ENCODE measurements at regions not wholly inside any gene's neighbourhood (a gene's known extent, or its start where the extent isn't known, plus 50 kb on each side); places are given as distances from the start of the nearest gene placed in this dataset.

GRCh38 chr6:91298543-91299145 lies 711.8 kb upstream of the MAP3K7 start:
- Mint-ChIP-seq H3K36me3 (ENCODE audit: low read depth) (no peaks in the 10 kb centered on the region), H3K4me3 (no peak overlapping the region), H3K9me3 (peaks cover 5% of the 10 kb centered on the region), H3K27me3 (no peaks in the 10 kb centered on the region), H3K27ac (no peak overlapping the region), H3K4me1 (no peaks in the 10 kb centered on the region)
- intact Hi-C loops (cut with micrococcal nuclease), result no loop called here
- TF ChIP-seq CTCF (IDR thresholded peaks at IDR 0.05), result no peak
- ATAC-seq (ENCODE audit: low read depth), result no peak
- CTCF ChIA-PET, result no interaction called here
- POLR2A ChIA-PET, result no interaction called here
- DNase-seq, result no peak

GRCh38 chr6:91293395-91293794 lies 706.5 kb upstream of the MAP3K7 start:
- no peak for DNase-seq
- intact Hi-C loops (cut with micrococcal nuclease), result no loop called here
- H3K36me3 Mint-ChIP-seq (ENCODE audit: low read depth), result no peaks in the 10 kb centered on the region
- no peaks in the 10 kb centered on the region for H3K27me3 Mint-ChIP-seq
- POLR2A ChIA-PET, result no interaction called here
- no peak for ATAC-seq (ENCODE audit: low read depth)
- no peaks in the 10 kb centered on the region for H3K4me1 Mint-ChIP-seq
- H3K4me3 Mint-ChIP-seq, result no peak overlapping the region
- H3K27ac Mint-ChIP-seq, result no peak overlapping the region
- CTCF ChIA-PET, result no interaction called here
- TF ChIP-seq CTCF (IDR thresholded peaks at IDR 0.05), result no peak
- peaks cover 5% of the 10 kb centered on the region for H3K9me3 Mint-ChIP-seq

GRCh38 chr6:91291071-91291470 lies 704.2 kb upstream of the MAP3K7 start:
- POLR2A ChIA-PET, result interaction anchor here (0.6 kb wide), 1 partner anchor 14 kb away, joined by 3 read pairs; no protein-coding TSS in a partner anchor
- intact Hi-C loops (cut with micrococcal nuclease), result no loop called here
- CTCF ChIA-PET, result no interaction called here

GRCh38 chr6:91288741-91289140 lies 701.9 kb upstream of the MAP3K7 start:
- TF ChIP-seq CTCF (IDR thresholded peaks at IDR 0.05), result no peak
- no peaks in the 10 kb centered on the region for H3K36me3 Mint-ChIP-seq (ENCODE audit: low read depth)
- intact Hi-C loops (cut with micrococcal nuclease), result no loop called here
- H3K27ac Mint-ChIP-seq, result no peak overlapping the region
- H3K4me3 Mint-ChIP-seq, result no peak overlapping the region
- no peaks in the 10 kb centered on the region for H3K27me3 Mint-ChIP-seq
- DNase-seq (no peak), ATAC-seq (ENCODE audit: low read depth) (no peak)
- H3K9me3 Mint-ChIP-seq, result peaks cover 2% of the 10 kb centered on the region
- CTCF ChIA-PET, result no interaction called here
- POLR2A ChIA-PET, result no interaction called here
- H3K4me1 Mint-ChIP-seq, result no peaks in the 10 kb centered on the region

More at GRCh38 chr6:91291071-91291470, 704.2 kb upstream of the MAP3K7 start:
- Mint-ChIP-seq H3K27ac (no peak overlapping the region), H3K4me3 (no peak overlapping the region), H3K27me3 (no peaks in the 10 kb centered on the region), H3K9me3 (peaks cover 2% of the 10 kb centered on the region), H3K36me3 (ENCODE audit: low read depth) (no peaks in the 10 kb centered on the region), H3K4me1 (no peaks in the 10 kb centered on the region)
- TF ChIP-seq CTCF (IDR thresholded peaks at IDR 0.05), result no peak
- DNase-seq (no peak), ATAC-seq (ENCODE audit: low read depth) (no peak)

- no peak overlapping the region for H3K4me3 Mint-ChIP-seq
- no peak for TF ChIP-seq CTCF (IDR thresholded peaks at IDR 0.05)
These were observed 695.0 kb upstream of the MAP3K7 start for GRCh38 chr6:91281901-91282300.

More at GRCh38 chr6:91281901-91282300, 695.0 kb upstream of the MAP3K7 start:
- no peaks in the 10 kb centered on the region for H3K36me3 Mint-ChIP-seq (ENCODE audit: low read depth)
- ATAC-seq (ENCODE audit: low read depth) (no peak), DNase-seq (no peak)
- H3K9me3 Mint-ChIP-seq, result peaks cover 3% of the 10 kb centered on the region
- no peak overlapping the region for H3K27ac Mint-ChIP-seq
- no peaks in the 10 kb centered on the region for H3K4me1 Mint-ChIP-seq
- ChIA-PET POLR2A (no interaction called here), CTCF (no interaction called here)
- intact Hi-C loops (cut with micrococcal nuclease), result no loop called here
- H3K27me3 Mint-ChIP-seq, result no peaks in the 10 kb centered on the region

Data from activated B cell treated with CpG ODN at 0.5 μM for 24 hours (primary cell).